HG02623 (cell line): ENCODE measurements at regions not wholly inside any gene's neighbourhood (a gene's known extent, or its start where the extent isn't known, plus 50 kb on each side); places are given as distances from the start of the nearest gene placed in this dataset.

ENCODE experiments used
- ATAC-seq: cut with Tn5 transposase; IDR thresholded peaks from one replicate; pipeline ENCODE4 v1.9.1; 2021; ENCODE audit warnings: moderate library complexity; ENCODE audit not compliant: unreplicated experiment

GRCh38 chr1:219478811-219479210 lies 134.1 kb downstream of the ZC3H11B start:
- ATAC-seq: no peak

DNA sequence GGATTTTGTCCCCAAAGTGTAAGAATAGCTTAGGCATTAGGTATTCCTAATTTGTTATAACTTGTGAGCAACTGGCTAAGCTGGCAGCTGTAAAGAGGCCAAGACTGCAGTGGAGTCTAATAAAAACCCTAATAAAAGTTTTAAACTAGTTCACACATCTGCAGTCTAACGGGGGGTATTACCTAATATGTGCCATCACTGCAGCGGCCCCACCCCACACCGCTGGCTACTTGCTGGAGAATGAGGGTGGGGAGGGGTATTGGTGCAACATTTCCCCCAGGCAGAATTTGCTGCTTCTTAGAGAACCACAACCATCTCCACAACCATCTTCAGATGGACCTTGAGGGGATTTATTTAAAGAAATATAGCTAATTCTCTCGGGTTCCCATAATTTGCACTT lies 135.0 kb downstream of the ZC3H11B start:
- no peak for ATAC-seq

- ATAC-seq: peak; percentile 37
Measured at GRCh38 chr1:219476716-219477115, 136.2 kb downstream of the ZC3H11B start.

- peak; percentile 86 for ATAC-seq
Measured at GRCh38 chr1:219476116-219476515, 136.8 kb downstream of the ZC3H11B start.

- no peak for ATAC-seq
Measured at GRCh38 chr1:219472596-219472995, 140.3 kb downstream of the ZC3H11B start.

DNA sequence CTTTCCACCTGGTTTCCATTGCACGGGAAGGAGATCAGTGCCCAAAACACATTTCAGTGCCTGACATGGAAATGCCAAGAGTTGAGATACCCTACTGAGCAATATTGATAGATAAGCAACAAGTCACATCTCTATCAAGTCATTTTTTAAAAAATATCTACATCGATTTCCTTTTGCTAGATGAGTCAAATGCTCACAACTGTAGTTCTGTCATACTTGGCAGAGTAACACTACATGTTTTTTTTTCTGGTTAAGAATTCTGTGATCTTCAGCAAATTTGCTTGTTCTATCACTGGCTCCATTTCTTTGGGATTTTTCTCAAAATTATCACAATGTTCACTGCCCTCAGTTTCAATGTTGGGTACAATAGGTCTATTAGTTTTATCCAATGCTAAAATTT lies 145.4 kb downstream of the ZC3H11B start:
- ATAC-seq: no peak

DNA sequence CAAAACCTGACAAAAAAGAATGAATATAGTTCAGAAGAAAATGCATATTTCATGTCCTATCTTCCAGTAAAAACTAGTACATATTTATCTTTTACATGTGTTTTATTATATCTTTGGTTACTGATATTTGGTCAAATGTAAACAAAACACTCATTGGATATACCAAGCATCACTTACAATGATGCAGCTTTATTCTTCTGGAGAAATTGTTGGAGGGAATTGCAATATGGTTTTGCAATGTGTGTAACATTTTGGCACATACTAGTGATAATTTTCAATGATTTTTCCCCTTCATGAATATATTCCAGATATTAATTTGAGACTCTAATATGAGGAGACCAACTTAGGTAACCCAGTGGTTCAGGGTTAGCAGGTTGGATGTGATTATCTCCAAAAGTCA lies 146.1 kb downstream of the ZC3H11B start:
- ATAC-seq: no peak

GRCh38 chr1:219465212-219466093 lies 147.5 kb downstream of the ZC3H11B start:
- ATAC-seq: peak; percentile 44

DNA sequence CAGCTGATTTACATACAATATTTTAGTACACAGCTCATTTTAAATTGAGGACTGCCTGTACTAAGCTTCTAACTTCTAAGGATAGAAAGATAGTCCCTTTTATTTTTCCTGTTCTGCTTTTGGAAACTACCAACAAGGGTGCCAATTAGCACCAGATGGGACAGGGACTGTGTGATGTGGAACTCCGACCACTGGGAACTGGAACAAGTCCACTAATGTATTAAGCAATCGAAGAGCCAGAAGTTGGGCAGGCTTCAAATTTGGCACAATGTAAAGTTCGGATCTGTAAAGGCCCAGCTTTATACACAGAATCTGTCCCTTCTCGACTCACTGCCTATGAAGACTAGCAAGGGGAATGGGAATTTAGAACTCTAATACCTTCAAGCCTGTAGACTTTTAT lies 149.3 kb downstream of the ZC3H11B start:
- no peak for ATAC-seq

GRCh38 chr1:219461981-219462400 lies 150.9 kb downstream of the ZC3H11B start:
- no peak for ATAC-seq

DNA sequence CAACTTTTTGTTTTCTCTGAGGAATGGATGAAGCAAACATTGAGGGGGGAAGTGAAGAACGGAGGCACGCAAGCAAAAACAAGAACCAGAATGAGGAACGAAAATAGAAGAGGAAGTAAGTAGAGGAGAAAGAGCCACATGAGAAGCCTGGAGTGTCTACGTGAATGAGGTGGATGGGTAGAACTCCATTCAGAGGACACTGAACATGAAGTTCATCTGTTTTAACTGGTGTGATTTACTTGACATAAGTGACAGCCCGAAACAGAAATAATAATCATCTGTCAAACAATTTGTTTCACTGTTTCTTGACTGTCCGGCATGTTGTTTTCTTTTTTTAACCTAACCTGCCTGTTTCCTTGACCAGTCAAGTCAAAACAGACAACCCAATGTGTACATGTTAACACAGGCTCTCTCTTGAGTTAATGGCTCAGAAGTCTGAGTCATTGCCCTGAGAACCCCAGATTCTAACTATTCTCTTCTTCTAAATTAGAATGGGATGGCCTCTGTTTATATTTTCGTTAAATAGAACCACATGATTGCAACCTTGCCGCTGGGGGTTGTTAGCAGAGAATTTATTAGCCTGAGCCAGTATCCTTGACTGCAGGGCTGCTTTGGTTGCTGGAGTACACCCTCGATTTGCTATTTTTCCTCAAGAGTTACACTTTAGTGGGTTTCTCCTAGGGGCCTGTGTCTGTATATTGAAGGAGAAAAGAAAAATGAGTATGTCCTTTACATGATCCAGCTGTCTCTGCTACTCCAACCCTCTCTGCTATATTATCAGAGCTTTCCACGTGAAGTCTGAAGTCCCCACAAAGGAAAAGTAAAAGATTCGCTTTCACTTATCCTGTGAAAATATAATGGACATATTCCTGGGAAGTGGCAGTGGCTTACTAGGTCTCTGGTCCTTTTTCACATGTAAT lies 151.7 kb downstream of the ZC3H11B start:
- ATAC-seq: peak; percentile 74

GRCh38 chr1:219460081-219460895 lies 152.6 kb downstream of the ZC3H11B start:
- no peak for ATAC-seq

DNA sequence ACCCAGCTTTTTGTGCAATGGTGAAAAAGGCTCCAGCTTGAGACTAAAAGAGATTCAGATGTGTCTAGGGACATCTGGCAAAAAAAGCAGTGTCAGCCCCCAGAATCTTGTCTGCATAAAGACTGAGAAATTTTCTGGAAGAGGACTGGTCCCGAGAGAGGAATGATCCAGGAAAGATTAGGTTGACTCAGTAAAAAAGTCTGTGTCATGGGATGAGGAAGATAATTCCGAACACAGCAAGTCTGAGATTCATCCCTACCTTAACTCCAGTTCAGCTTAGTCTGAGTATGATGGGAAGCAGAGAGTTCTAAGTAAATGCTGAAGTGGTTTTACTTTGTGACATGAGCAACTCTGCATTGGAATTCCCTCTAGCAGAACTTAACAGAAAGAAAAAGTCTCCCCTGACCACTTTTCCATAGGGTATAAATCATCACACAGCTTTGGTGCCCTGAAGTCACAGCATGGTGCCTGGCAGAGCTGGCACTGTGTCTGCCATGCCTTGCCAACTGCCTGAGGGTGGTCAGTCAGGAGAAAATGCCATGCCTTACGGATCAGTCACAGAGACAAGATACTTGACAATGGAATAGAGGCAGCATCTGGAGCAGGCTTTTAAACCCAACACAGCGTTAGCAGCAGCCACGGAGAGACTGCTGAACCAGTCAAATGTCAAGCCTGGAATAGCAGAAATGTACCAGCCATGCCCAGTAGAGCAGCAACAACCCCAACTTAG lies 153.4 kb downstream of the ZC3H11B start:
- no peak for ATAC-seq

GRCh38 chr1:219446288-219446687 lies 166.6 kb downstream of the ZC3H11B start:
- no peak for ATAC-seq

DNA sequence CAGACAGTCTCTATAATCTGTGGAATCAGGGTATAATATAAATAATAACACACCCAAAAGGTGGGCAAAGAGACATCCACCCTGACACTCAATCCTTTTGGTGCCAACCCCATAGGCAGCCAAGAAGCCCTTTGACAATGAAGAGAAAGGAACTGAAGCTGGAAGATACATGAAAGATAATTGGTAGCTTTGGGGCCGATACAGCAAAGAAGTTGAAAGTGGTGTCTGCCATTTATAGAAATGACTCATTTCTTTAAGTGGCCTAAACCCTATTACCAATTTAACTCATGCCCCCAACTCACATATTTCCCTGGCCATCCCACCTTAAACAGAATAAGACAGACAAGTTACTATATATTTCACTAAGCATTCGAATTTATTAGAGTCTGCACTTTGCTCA lies 167.0 kb downstream of the ZC3H11B start:
- no peak for ATAC-seq

- no peak for ATAC-seq
Measured at GRCh38 chr1:219444474-219444873, 168.4 kb downstream of the ZC3H11B start.

- no peak for ATAC-seq
Measured at GRCh38 chr1:219443763-219444162, 169.1 kb downstream of the ZC3H11B start.

GRCh38 chr1:219442611-219443061 lies 170.3 kb downstream of the ZC3H11B start:
- no peak for ATAC-seq

GRCh38 chr1:219441884-219442283 lies 171.0 kb downstream of the ZC3H11B start:
- no peak for ATAC-seq

DNA sequence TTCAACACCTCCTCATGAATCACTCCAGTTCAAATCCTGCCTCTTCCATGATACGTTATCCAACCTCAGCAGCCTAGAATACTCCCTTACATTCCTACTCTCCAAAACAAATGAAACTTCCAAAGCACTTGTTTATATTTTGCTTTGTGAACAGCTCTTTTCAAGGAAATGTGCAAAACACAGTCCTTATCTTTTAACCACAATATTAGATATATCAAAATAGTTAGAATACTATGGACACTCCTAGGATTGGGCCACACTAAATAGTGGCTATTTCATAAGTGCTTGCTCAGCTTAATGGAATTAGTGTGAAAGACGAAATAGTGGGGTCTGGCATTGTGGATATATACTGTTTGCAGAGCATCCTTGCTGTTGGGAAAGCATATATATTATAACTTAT lies 173.5 kb downstream of the ZC3H11B start:
- ATAC-seq: no peak
